SHP77 (cell line): ENCODE measurements at regions not wholly inside any gene's neighbourhood (a gene's known extent, or its start where the extent isn't known, plus 50 kb on each side); places are given as distances from the start of the nearest gene placed in this dataset.

ENCODE experiments used
- DNase-seq, 2 experiments: peaks; one replicate each; lab custom pipeline; 2025; lab: John Stamatoyannopoulos, UW

DNA sequence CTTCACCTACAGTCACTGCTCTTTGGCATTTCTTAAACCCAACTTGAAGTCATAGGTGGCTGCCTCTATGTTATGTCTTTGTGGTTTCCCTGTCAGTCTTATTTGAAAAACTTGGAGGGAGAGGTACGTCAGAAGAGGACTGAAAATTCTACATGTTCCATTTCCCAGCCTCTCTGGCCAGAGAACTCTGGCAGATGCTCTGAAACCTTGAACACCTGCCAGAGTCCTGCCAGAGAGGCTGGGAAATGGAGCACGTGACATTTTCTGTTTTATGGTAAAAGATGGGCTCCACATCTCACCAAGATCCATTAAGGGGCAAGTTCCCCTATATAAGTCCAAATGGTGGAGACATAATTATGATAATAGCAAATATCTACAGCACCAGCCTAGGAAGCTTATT is 99.5 kb downstream of the MAFB start:
- no peak for DNase-seq

DNA sequence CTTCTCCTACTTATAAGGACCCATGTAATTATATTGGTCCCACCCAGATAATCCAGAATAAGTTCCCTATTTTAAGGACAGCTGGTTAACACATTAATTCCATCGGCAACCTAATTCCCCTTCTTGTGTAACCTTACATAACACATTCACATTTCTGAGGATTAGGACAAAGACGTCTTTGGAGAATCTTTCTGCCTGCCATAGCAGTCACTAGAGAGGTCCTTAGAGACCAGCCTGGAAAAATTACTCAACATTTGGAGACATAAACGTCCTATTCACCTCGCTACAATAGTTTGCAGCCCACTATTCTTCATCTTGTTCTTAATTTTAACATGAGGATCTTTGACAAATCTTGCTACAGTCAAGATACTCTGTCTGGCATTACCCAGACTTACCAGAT is 100.1 kb downstream of the MAFB start:
- DNase-seq: no peak

DNA sequence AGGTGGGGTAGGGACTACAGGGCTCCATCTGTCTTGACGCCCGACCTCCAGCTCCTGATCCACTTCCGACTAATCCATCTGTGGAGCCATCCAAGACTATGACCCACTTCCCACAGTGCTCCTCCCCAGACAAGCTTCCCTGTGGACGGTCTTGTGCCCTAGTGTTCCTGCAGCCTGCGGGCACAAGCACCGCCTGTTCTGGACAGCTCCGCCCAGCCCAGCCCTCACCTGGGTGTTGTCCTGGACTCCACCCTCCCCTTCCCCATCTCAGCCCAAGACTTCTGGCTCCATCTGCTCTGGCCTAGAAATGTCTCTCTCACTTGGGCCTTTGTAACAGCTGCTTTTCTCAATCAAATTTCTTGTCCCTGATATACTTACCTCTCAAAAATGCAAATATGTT is 102.0 kb downstream of the MAFB start:
- no peak for DNase-seq

DNA sequence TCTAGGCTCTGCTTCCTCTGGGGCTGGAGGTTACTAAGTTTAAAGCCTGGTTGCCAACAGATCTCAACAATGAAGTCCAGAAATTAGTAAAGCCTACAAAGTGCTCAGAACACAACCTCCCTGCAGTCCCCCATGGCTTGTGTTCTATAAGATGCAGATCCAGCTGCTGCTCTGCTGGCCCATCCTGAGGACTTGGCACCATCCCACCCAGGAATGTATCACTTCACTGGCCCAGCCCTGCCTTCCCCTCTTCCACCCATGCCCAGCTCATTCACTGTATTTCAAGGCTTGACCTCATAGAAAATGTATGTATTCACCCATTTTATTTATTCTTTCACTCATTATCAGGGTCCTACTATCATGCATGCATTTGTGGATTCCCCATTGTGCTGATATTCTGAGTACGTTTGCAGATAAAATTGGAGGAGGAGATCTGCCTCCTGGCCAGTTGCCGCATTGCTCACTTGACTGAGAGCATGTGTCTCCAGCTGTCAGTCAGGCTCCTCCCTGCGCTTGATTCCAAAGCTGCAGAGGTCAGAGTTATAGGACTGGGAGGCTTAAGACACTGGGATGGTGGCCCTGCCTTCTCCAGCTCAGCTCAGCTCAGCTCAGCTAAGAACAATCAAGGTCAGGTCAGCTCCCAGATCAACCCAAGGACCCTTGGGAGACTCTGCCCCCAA is 104.8 kb downstream of the MAFB start:
- DNase-seq: no peak

DNA sequence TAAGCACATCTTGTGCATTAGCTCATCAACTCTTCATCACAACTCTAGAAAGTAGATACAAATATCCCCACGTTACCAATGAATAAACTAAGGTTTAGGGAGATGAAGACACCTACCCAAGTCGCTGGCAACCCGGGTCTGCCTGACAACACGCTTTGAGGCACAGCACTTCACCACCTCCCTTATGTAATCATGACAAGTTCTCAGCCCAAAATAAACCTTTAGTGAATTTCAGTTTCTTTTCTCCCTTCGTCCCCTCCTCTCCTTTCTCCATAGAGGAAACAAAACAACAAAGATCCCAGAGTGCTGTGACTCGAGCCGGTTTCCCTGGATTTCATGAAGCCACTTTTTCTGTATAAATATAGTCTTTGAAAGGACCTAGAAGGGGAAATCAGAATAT is 105.4 kb downstream of the MAFB start:
- no peak for DNase-seq

DNA sequence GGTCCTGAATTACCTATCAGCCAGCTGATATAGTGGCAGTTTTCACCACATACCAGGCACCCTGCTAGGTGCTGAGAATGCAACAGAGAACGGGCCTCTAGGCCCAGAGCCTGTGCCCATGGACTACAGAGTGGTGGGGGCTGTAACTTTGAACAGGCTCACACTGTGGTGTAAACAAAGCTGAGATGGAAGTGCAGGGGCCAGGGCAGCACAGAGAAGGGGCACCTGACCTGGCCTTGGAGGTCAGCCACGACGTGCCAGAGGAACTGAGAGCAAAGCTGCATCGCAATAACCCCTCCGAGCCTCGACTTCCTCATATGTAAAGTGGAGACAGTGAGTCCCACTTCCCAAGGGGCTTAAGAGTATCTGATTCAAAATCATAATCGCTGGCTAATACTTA is 105.8 kb downstream of the MAFB start:
- DNase-seq: no peak

DNA sequence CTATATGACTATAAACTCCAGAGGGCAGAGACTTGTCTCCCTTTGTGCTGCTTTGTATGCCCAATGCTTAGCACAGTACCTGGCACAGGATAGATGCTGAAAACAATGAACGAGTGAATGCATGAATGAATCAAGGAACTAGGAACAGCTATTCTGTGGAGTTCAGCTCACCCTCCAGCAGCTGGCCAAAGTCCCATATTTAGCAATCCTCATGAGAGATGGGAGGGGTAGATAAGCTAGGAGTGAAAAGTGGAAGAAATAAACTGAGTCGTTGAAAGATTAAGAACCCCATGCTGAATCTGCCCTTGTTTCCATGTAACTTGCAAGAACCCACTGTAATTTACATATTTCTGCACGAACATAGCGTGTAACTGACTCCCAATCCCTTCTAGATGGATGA is 106.5 kb downstream of the MAFB start:
- no peak for DNase-seq

DNA sequence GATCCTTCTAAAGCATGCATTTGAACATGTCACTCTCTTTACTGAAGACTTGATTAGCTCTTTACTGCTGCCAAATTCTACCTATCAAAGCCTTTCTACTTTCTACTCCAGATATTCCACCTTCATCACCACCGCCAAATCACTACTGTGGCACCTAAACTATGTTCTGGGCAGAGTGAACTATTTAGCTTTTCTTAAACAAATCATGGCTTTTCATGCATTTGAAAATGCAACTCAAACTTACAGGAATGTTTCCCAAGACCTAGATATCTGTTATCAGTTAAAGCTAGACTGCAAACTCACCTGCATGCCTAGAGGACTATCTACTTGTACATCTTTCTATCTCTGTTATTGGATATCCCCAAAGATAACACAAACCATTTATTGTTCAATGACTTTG is 109.3 kb downstream of the MAFB start:
- DNase-seq: no peak

DNA sequence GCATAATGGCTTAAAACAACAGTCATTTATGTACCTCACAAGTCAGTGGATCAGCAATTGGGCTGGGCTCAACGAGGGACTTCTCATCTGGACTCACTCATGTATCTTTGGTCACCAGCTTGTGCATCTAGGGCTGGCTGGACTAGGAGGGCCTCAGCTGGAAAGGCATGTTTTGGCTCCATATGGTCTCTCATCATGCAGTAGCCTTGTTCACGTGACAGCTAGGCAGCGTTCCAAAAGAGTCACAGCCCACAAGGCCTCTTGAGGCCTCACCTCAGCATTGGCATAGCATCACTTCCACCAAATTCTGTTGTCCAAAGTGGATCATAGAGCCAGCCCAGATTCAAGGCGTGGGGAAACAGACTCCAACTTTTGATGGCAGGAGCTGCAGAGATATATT is 110.1 kb downstream of the MAFB start:
- DNase-seq: no peak

DNA sequence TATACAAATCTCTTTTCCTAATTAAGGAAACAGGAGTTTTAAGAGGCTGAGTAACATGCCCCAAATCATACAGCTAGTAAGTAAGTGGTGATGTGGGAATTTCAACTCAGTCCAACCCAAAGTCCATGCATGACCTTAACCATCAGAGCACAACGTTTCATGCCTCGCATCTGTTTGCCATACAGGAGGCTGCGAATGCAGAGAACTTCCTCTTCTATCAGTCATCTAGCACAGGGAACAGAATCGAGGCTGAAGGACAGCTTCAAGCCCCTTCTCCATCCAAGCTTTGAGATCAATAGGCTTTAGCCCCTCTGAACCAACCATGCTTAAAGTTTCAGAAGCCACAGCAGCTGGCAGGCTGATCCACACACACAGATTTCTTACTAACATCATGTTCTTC is 113.2 kb downstream of the MAFB start:
- DNase-seq: no peak

DNA sequence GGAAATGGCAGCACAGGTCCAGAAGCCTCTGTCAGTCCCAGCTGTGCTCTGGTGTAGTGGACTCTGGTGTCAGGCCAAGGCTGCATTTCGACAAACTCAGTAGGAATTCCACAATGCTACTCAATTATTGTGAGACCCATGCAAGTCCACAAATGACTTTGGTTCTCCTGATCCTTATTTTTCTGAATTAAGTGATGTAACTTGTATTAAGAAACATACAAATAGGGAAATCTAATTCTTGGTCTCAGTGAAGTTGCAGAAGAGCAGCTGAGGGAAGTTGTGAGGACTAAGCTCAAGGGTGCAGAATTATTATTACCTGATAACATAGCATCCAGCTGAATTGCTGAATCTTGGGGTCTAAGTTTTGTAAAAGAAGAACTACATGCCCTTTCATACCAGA is 116.8 kb downstream of the MAFB start:
- no peak for DNase-seq

DNA sequence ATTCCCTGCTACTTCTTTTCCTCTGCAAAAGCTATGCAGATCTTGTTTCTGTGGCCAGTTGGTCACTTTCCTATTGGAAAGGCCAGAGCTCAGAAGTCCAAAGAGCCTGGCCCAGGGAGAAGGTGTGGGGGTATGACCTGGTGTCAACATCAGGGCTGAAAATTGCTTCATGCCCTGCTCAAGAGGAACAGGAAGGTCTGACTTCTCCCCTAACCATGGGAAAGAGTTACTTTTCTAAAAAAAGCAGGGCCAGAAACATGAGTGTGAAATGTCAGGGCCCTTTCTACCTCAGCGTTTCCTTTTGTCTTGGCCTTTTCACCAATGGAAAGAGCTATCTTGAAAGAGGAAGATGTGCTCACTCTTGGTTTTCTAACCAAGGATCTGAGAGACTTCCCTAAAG is 117.4 kb downstream of the MAFB start:
- no peak for DNase-seq

DNA sequence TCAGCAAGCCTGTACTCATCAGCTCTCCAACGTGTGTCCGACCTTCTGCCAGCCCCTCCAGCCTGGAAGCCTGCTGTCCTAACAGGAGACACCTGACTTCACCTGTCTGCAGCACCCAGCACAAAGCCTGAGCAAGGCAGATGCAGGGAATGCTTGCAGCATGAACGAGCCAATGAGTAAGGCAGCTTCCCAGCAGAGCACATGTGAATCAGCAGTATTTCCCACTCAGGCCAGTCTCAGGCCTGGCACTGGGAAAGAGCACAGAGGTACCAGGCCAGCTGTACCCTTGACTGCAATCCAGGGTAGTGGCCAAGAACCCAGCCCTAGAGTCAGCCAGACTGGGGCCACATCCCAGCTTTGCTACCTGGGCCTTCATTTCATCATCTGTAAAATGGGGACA is 120.8 kb downstream of the MAFB start:
- no peak for DNase-seq

DNA sequence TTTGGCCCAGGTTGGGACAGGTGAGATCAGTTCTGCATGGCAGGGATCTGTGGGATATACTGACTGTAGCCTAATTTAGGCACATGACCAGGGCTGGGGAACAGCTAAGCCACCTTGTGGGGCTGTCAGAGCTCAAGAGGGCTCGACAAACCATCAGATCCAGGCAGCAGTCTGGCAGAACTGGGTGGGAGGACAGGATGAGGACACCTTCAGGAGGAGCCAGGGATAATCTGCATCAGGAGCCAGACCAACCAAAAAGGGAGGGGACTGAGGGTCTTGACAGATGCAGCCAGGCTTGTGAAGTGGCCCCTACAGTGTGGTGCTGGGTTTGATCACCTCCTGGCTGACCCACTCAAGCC is 123.4 kb downstream of the MAFB start:
- no peak for DNase-seq

DNA sequence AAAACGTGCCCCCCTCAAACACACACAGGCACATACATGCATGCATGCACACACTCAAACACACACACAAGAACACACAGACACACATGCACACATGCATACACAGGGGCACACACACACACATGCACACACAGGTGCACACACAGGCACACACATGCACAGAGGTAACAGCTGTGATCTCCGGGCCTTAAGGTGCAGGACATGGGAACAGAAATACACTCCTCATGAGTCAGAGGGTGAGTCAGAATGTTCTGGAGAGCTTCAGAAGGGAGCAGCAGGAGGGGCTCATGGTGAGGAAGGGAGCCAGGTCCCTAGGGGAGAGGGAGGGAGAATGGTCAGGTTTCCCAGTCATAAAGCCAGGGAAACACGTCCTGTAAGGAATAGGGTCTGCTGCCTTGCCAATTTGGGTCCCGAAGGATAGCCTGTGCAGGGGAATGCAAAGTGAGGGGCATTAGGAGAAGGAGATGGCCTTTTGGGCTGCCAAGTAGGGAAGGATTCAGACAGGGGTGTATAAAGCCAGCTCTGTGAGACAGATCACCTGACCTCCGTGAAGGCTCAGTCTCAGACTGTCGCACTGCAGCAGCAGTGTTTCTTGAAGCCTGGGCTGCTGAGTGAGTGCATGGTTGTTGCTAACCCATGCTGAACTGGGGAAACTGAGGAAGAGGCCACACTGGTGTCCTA is 123.9 kb downstream of the MAFB start:
- no peak for DNase-seq

DNA sequence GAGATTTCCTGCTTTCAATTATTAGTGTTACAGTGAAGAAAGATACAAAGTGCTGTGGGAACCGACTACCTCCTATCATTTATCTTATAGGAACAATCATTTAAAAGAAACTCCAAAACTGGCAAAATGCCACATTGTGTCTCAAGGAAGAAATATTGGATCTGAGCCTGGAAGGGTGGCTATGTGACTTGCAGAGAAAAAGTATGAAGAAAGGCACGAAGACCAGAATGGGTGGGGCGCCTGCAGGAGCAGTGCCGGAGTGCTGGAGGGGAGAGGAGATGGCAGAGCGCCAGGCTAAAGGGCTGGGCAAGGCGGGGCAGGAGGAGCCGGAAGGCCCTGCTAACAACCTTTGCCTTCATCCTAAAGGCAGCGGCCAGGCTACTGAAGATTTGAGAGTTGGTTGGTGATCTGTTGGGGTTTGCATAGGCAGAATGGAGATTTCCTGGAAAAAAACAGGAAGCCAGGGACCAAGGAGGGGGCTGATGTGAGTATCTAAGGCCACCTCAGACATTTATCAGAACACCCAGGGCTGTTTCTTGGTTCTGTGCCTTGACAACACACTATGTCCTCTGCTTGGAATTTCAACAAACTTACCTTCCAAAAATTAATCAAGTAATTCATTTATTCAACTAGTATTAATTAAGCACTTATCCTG is 125.6 kb downstream of the MAFB start:
- no peak for DNase-seq

DNA sequence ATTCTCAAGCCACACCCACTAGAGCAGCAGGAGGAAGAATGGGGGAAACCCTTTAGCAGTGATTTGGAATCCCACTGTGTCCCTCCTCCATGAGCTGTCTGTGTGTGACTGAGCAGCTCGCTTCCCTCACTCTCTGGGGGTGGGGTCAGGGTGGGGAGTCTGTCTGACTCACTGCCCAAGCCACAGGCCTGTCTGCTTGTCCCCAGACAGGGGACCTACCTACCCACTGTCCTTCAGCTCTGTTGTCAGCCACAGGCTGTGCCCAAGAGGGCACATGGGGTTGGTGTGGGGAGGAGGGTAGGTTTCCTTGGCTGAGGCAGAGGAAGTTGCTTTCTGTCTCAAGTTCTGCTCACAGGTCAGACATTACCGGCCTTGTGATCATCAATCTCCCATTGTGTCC is 127.0 kb downstream of the MAFB start:
- no peak for DNase-seq

DNA sequence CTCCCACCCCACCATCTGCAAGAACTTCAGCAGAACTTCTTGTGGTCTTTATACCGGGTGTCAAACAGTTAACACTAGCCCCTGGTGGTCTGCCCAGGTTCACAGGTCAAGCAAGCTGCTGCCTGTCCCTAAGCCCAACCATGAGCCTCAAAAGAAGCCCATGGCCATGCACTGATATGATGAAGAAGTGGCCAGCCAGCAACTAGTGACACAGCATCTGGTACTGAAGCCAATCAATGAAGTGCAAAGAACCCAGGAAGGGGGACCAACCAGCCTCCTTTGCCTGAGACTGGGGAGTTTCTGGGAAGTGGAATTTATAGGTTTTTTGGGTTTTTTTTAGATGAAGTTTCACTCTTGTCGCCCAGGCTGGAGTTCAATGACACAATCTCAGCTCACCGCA is 127.8 kb downstream of the MAFB start:
- DNase-seq: no peak

DNA sequence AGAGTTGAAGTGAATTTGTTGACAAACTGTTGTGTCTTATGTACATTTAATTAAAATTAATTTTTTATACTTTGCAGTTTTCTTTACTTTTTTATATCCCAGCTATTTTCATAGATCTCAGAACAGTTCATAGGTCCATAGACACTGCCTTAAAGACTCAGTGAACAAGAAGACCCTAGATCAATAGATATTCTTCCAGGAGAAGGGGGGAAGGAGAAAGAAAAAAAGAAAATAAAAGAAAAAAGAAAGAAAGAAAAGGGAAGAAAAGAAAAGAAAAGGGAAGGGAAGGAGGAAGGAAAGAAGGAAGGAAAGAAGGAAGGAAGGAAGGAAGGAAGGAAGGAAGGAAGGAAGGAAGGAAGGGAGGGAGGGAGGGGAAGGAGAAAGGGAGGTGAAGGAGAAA is 130.8 kb downstream of the MAFB start:
- DNase-seq: no peak

DNA sequence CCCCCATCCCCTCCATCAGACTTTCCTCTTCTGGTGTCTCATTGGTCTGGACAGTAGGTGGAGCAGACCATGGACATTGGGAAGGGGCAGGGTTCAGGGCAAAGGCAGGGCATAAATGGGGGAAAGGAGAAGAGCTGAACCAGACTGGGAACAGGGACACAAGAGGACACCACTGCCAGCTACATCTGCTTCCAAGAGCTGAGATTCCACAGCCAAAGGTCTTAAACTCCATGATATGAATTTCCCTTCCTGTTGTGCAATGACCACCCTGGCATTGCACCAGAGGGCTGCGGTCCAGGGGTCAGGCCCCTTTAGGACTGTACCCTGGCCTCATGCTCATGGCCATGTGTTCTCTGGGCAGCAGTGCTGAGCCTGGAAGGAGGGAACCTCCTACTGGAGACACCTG is 137.9 kb downstream of the MAFB start:
- no peak for DNase-seq

DNA sequence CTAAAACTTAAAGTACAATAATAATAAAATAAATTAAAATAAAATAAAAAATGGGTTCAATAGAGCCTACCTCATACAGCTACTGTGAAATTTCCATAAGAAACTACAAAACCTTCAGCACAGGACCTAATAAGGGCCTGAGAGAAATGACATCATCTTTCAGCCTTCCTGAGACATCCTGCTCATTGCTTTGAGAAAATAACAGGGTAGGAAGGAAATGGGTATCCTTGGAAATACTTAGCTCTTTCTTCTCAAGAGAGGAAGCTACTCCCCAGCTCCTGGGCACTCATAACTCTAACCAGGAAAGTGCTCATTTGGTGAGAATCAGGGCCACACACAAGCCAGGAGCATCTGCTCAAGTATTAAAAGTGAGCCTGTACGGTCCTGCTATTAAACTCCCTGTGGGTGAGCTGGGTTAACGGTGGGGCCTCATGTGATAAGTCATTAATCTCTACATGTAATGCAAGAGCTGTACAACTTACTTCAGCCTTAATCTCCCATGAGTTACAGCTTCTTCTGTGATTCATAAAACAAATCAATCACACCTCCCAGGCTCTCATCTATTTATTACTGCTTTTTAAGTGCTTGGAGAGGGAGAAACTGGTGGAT is 141.4 kb downstream of the MAFB start:
- no peak for DNase-seq

DNA sequence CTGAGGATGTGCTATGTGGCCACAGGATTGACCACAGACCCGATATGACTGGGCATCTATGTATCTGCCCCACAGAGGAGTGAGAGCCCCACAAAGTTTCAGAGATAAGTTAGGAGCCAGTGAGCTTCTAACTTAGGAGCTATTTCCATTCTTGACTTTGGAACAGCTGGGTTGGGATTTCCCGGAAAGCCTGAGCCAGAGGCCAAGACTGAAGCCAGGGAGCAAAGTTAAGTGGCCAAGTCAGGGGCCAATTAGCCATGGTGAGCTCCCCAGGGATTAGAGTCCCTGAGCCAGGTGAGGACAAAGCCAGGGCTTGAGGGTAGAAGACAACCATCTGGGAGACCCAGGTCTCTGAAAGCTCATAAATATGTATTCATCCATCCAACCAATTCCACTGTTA is 143.6 kb downstream of the MAFB start:
- DNase-seq: no peak

DNA sequence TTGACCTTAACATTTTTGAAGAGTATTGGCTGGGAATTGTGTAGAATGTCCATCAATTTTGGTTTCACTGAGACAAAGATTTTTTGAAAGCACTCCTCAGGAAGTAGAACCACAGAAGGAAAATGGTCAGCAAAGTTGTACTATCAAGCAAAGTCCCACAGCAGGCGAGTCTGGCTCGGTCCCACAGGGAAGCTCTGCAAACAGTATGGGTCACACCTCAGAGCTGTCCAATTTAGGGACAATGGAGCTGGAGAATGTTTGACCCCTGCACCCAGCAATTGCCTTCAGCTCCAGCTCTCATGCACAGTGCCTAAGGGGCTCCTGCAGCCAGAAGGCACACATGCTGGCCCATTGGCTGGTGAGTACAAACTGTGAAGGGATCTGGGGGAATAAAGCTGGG is 147.0 kb downstream of the MAFB start:
- no peak for DNase-seq
